ENCODE measurements at regions not wholly inside any gene's neighbourhood (a gene's known extent, or its start where the extent isn't known, plus 50 kb on each side); places are given as distances from the start of the nearest gene placed in this dataset.

- H3K27me3 ChIP-seq (ENCODE audit: control insufficient read depth, insufficient read depth, low read length, poor library complexity, severe bottlenecking), result no peaks in the 10 kb centered on the region
- no peaks in the 10 kb centered on the region for H3K9me3 ChIP-seq (ENCODE audit: control insufficient read depth, low read length)
- no peak overlapping the region for H3K27ac ChIP-seq (ENCODE audit: insufficient read depth, low read depth, low read length, poor library complexity, severe bottlenecking)
- 100% methylated on average over 1 of the region's 2 CpGs; no CpG with 5 or more reads in 1 of the 2 experiments for WGBS, 2 experiments
- H3K4me1 ChIP-seq (ENCODE audit: control insufficient read depth, insufficient read depth, low read length), result no peaks in the 10 kb centered on the region
- H3K36me3 ChIP-seq (ENCODE audit: control insufficient read depth, insufficient read depth, low read length), result no peaks in the 10 kb centered on the region
- H3K4me3 ChIP-seq (ENCODE audit: insufficient read depth, low read depth, low read length), result no peak overlapping the region
Observed at GRCh38 chr9:99282406-99282805, 60.3 kb downstream of the SEC61B start.

- Histone ChIP-seq H3K9me3 (ENCODE audit: control insufficient read depth, low read length) (no peaks in the 10 kb centered on the region), H3K4me3 (ENCODE audit: insufficient read depth, low read depth, low read length) (no peak overlapping the region), H3K27ac (ENCODE audit: insufficient read depth, low read depth, low read length, poor library complexity, severe bottlenecking) (no peak overlapping the region), H3K27me3 (ENCODE audit: control insufficient read depth, insufficient read depth, low read length, poor library complexity, severe bottlenecking) (no peaks in the 10 kb centered on the region), H3K36me3 (ENCODE audit: control insufficient read depth, insufficient read depth, low read length) (no peaks in the 10 kb centered on the region), H3K4me1 (ENCODE audit: control insufficient read depth, insufficient read depth, low read length) (no peaks in the 10 kb centered on the region)
- WGBS, 2 experiments, result 93 to 94% methylated on average over 6 of the region's 6 CpGs
Observed at GRCh38 chr9:99285965-99286364, 63.9 kb downstream of the SEC61B start.

GRCh38 chr9:99286536-99286935, 64.5 kb downstream of the SEC61B start:
- Histone ChIP-seq H3K27ac (ENCODE audit: insufficient read depth, low read depth, low read length, poor library complexity, severe bottlenecking) (no peak overlapping the region), H3K27me3 (ENCODE audit: control insufficient read depth, insufficient read depth, low read length, poor library complexity, severe bottlenecking) (no peaks in the 10 kb centered on the region), H3K36me3 (ENCODE audit: control insufficient read depth, insufficient read depth, low read length) (no peaks in the 10 kb centered on the region), H3K4me1 (ENCODE audit: control insufficient read depth, insufficient read depth, low read length) (no peaks in the 10 kb centered on the region), H3K9me3 (ENCODE audit: control insufficient read depth, low read length) (no peaks in the 10 kb centered on the region), H3K4me3 (ENCODE audit: insufficient read depth, low read depth, low read length) (no peak overlapping the region)
- WGBS, 2 experiments, result 93 to 97% methylated on average over 3 of the region's 3 CpGs

- Histone ChIP-seq H3K27me3 (ENCODE audit: control insufficient read depth, insufficient read depth, low read length, poor library complexity, severe bottlenecking) (no peaks in the 10 kb centered on the region), H3K9me3 (ENCODE audit: control insufficient read depth, low read length) (no peaks in the 10 kb centered on the region), H3K36me3 (ENCODE audit: control insufficient read depth, insufficient read depth, low read length) (no peaks in the 10 kb centered on the region), H3K4me3 (ENCODE audit: insufficient read depth, low read depth, low read length) (no peak overlapping the region), H3K4me1 (ENCODE audit: control insufficient read depth, insufficient read depth, low read length) (no peaks in the 10 kb centered on the region), H3K27ac (ENCODE audit: insufficient read depth, low read depth, low read length, poor library complexity, severe bottlenecking) (no peak overlapping the region)
- WGBS, 2 experiments, result 92% methylated on average over 2 of the region's 2 CpGs
Observed at GRCh38 chr9:99287641-99288040, 65.6 kb downstream of the SEC61B start.

- WGBS, 2 experiments, result 61% methylated on average over 6 of the region's 6 CpGs
Observed at GRCh38 chr9:99288830-99289229, 66.7 kb downstream of the SEC61B start.

GRCh38 chr9:99294850-99295461, 72.9 kb downstream of the SEC61B start:
- H3K4me1 ChIP-seq (ENCODE audit: control insufficient read depth, insufficient read depth, low read length), result no peaks in the 10 kb centered on the region
- 68 to 70% methylated on average over 8 of the region's 8 CpGs for WGBS, 2 experiments
- no peaks in the 10 kb centered on the region for H3K27me3 ChIP-seq (ENCODE audit: control insufficient read depth, insufficient read depth, low read length, poor library complexity, severe bottlenecking)
- H3K36me3 ChIP-seq (ENCODE audit: control insufficient read depth, insufficient read depth, low read length), result no peaks in the 10 kb centered on the region
- no peak overlapping the region for H3K27ac ChIP-seq (ENCODE audit: insufficient read depth, low read depth, low read length, poor library complexity, severe bottlenecking)
- H3K9me3 ChIP-seq (ENCODE audit: control insufficient read depth, low read length), result no peaks in the 10 kb centered on the region
- H3K4me3 ChIP-seq (ENCODE audit: insufficient read depth, low read depth, low read length), result no peak overlapping the region

More at GRCh38 chr9:99288830-99289229, 66.7 kb downstream of the SEC61B start:
- Histone ChIP-seq H3K27me3 (ENCODE audit: control insufficient read depth, insufficient read depth, low read length, poor library complexity, severe bottlenecking) (no peaks in the 10 kb centered on the region), H3K9me3 (ENCODE audit: control insufficient read depth, low read length) (no peaks in the 10 kb centered on the region), H3K4me1 (ENCODE audit: control insufficient read depth, insufficient read depth, low read length) (no peaks in the 10 kb centered on the region), H3K4me3 (ENCODE audit: insufficient read depth, low read depth, low read length) (no peak overlapping the region), H3K36me3 (ENCODE audit: control insufficient read depth, insufficient read depth, low read length) (no peaks in the 10 kb centered on the region), H3K27ac (ENCODE audit: insufficient read depth, low read depth, low read length, poor library complexity, severe bottlenecking) (no peak overlapping the region)

- Histone ChIP-seq H3K4me1 (ENCODE audit: control insufficient read depth, insufficient read depth, low read length) (no peaks in the 10 kb centered on the region), H3K36me3 (ENCODE audit: control insufficient read depth, insufficient read depth, low read length) (no peaks in the 10 kb centered on the region), H3K9me3 (ENCODE audit: control insufficient read depth, low read length) (no peaks in the 10 kb centered on the region), H3K4me3 (ENCODE audit: insufficient read depth, low read depth, low read length) (no peak overlapping the region), H3K27ac (ENCODE audit: insufficient read depth, low read depth, low read length, poor library complexity, severe bottlenecking) (no peak overlapping the region), H3K27me3 (ENCODE audit: control insufficient read depth, insufficient read depth, low read length, poor library complexity, severe bottlenecking) (no peaks in the 10 kb centered on the region)
- WGBS, 2 experiments, result 92 to 93% methylated on average over 38 of the region's 38 CpGs
Observed at GRCh38 chr9:99296291-99296951, 74.3 kb downstream of the SEC61B start.

- WGBS, 2 experiments, result 79% methylated on average over 7 of the region's 7 CpGs
- no peaks in the 10 kb centered on the region for H3K9me3 ChIP-seq (ENCODE audit: control insufficient read depth, low read length)
- H3K4me1 ChIP-seq (ENCODE audit: control insufficient read depth, insufficient read depth, low read length), result no peaks in the 10 kb centered on the region
- no peak overlapping the region for H3K27ac ChIP-seq (ENCODE audit: insufficient read depth, low read depth, low read length, poor library complexity, severe bottlenecking)
- no peaks in the 10 kb centered on the region for H3K36me3 ChIP-seq (ENCODE audit: control insufficient read depth, insufficient read depth, low read length)
- no peaks in the 10 kb centered on the region for H3K27me3 ChIP-seq (ENCODE audit: control insufficient read depth, insufficient read depth, low read length, poor library complexity, severe bottlenecking)
- no peak overlapping the region for H3K4me3 ChIP-seq (ENCODE audit: insufficient read depth, low read depth, low read length)
Observed at GRCh38 chr9:99298614-99299013, 76.5 kb downstream of the SEC61B start.

- no peaks in the 10 kb centered on the region for H3K9me3 ChIP-seq (ENCODE audit: control insufficient read depth, low read length)
- WGBS, 2 experiments, result 81 to 85% methylated on average over 3 of the region's 4 CpGs
- H3K27me3 ChIP-seq (ENCODE audit: control insufficient read depth, insufficient read depth, low read length, poor library complexity, severe bottlenecking), result no peaks in the 10 kb centered on the region
- no peak overlapping the region for H3K27ac ChIP-seq (ENCODE audit: insufficient read depth, low read depth, low read length, poor library complexity, severe bottlenecking)
- H3K4me3 ChIP-seq (ENCODE audit: insufficient read depth, low read depth, low read length), result no peak overlapping the region
- H3K36me3 ChIP-seq (ENCODE audit: control insufficient read depth, insufficient read depth, low read length), result no peaks in the 10 kb centered on the region
- H3K4me1 ChIP-seq (ENCODE audit: control insufficient read depth, insufficient read depth, low read length), result no peaks in the 10 kb centered on the region
Observed at GRCh38 chr9:99299211-99300102, 77.4 kb downstream of the SEC61B start.

- H3K27me3 ChIP-seq (ENCODE audit: control insufficient read depth, insufficient read depth, low read length, poor library complexity, severe bottlenecking), result no peaks in the 10 kb centered on the region
- H3K9me3 ChIP-seq (ENCODE audit: control insufficient read depth, low read length), result no peaks in the 10 kb centered on the region
- 0% methylated on average over 1 of the region's 1 CpG for WGBS, 2 experiments
- H3K36me3 ChIP-seq (ENCODE audit: control insufficient read depth, insufficient read depth, low read length), result no peaks in the 10 kb centered on the region
- H3K4me1 ChIP-seq (ENCODE audit: control insufficient read depth, insufficient read depth, low read length), result no peaks in the 10 kb centered on the region
- H3K4me3 ChIP-seq (ENCODE audit: insufficient read depth, low read depth, low read length), result no peak overlapping the region
- no peak overlapping the region for H3K27ac ChIP-seq (ENCODE audit: insufficient read depth, low read depth, low read length, poor library complexity, severe bottlenecking)
Observed at GRCh38 chr9:99300103-99300439, 78.0 kb downstream of the SEC61B start.

Data from ectodermal cell (in vitro differentiated cells).